Fibroblast of skin of left quadriceps (primary cell): ENCODE measurements at regions not wholly inside any gene's neighbourhood (a gene's known extent, or its start where the extent isn't known, plus 50 kb on each side); places are given as distances from the start of the nearest gene placed in this dataset.

Experiments
- DNase-seq, 2 experiments: peaks; one replicate each; pipeline ENCODE4 v3.0.0-alpha.2; 2013; ENCODE audit warnings: low read depth in 2 of 2

GRCh38 chr2:129775952-129776653 lies 203.4 kb upstream of the RAB6C start:
- DNase-seq: no peak

GRCh38 chr2:129777146-129777545 lies 202.3 kb upstream of the RAB6C start:
- no peak for DNase-seq

GRCh38 chr2:129777762-129778583 lies 201.5 kb upstream of the RAB6C start:
- DNase-seq: no peak

GRCh38 chr2:129778584-129778877 lies 200.9 kb upstream of the RAB6C start:
- no peak for DNase-seq

GRCh38 chr2:129779783-129780182 lies 199.7 kb upstream of the RAB6C start:
- DNase-seq: no peak

GRCh38 chr2:129780316-129781270 lies 198.9 kb upstream of the RAB6C start:
- DNase-seq: no peak

- DNase-seq: no peak
Measured at GRCh38 chr2:129781749-129782632, 197.5 kb upstream of the RAB6C start.

- DNase-seq: no peak
Measured at GRCh38 chr2:129782633-129782990, 196.9 kb upstream of the RAB6C start.

- no peak for DNase-seq
Measured at GRCh38 chr2:129784486-129784885, 195.0 kb upstream of the RAB6C start.

GRCh38 chr2:129791712-129792111 lies 187.8 kb upstream of the RAB6C start:
- no peak for DNase-seq

- DNase-seq: no peak
Measured at GRCh38 chr2:129793431-129793902, 186.0 kb upstream of the RAB6C start.

- DNase-seq: no peak
Measured at GRCh38 chr2:129794116-129794515, 185.3 kb upstream of the RAB6C start.

GRCh38 chr2:129794540-129794939 lies 184.9 kb upstream of the RAB6C start:
- DNase-seq: no peak

GRCh38 chr2:129796225-129796624 lies 183.2 kb upstream of the RAB6C start:
- no peak for DNase-seq

GRCh38 chr2:129796801-129797488 lies 182.5 kb upstream of the RAB6C start:
- no peak for DNase-seq

- DNase-seq: no peak
Measured at GRCh38 chr2:129797489-129798300, 181.8 kb upstream of the RAB6C start.

GRCh38 chr2:129798301-129798581 lies 181.2 kb upstream of the RAB6C start:
- no peak for DNase-seq

GRCh38 chr2:129798626-129799025 lies 180.8 kb upstream of the RAB6C start:
- DNase-seq: no peak

GRCh38 chr2:129799036-129799958 lies 180.2 kb upstream of the RAB6C start:
- DNase-seq: no peak
